ENCODE measurements at regions not wholly inside any gene's neighbourhood (a gene's known extent, or its start where the extent isn't known, plus 50 kb on each side); places are given as distances from the start of the nearest gene placed in this dataset.
A peak's percentile ranks its signal among the peaks of the same experiment; 100 is the strongest.

DNA sequence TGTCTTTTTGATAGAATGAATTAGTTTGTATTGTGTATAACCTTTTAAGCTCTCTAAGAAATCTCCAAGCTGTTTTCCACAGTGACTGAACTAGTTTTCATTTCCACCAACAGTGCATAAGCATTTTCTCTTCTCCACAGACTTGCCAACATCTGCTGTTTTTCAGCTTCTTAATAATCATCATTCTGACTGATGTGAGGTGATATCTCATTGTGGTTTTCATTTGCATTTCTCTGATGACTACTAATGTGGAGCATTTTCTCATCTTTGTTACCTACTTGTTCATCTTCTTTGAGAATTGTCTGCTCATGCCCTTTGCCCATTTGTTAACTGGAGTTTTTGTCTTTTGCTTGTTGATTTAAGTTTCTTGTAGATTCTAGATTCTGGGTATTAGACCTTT lies 777.5 kb downstream of the OTOL1 start:
- no peak overlapping the region for H3K4me3 ChIP-seq (ENCODE audit: low read depth, low read length)
- H3K36me3 ChIP-seq (ENCODE audit: control insufficient read depth, insufficient read depth, low read length): no peaks in the 10 kb centered on the region
- DNase-seq (ENCODE audit: low read depth): no peak
- TF ChIP-seq CTCF (IDR thresholded peaks at IDR 0.05; ENCODE audit: insufficient read depth, low read length, poor library complexity, severe bottlenecking): no peak
- no peaks in the 10 kb centered on the region for H3K27me3 ChIP-seq (ENCODE audit: control insufficient read depth, insufficient read depth, low read length)

DNA sequence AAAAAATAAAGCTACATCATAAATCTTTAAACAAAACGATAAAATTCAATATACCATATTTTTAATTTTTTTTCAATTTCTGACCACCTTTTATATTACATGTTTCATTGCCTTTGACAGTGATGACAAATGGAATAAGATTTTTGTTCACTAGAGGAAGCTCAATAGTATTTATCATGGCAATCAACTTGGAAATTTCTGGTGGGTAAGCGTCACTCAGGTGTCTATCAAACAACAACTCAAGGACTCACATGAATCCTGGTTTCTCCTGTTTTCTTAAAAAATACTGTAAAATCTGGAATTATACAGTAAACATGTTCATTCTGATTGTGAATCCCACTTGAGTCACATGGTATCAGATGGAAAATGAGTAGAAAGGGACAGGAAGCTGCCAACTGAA lies 782.2 kb downstream of the OTOL1 start:
- H3K4me3 ChIP-seq (ENCODE audit: low read depth, low read length): no peak overlapping the region
- no peak for TF ChIP-seq CTCF (IDR thresholded peaks at IDR 0.05; ENCODE audit: insufficient read depth, low read length, poor library complexity, severe bottlenecking)
- no peak for DNase-seq (ENCODE audit: low read depth)
- H3K36me3 ChIP-seq (ENCODE audit: control insufficient read depth, insufficient read depth, low read length): no peaks in the 10 kb centered on the region
- H3K27me3 ChIP-seq (ENCODE audit: control insufficient read depth, insufficient read depth, low read length): no peaks in the 10 kb centered on the region

GRCh38 chr3:162285259-162285658 lies 788.7 kb downstream of the OTOL1 start:
- DNase-seq (ENCODE audit: low read depth): no peak
- TF ChIP-seq CTCF (IDR thresholded peaks at IDR 0.05; ENCODE audit: insufficient read depth, low read length, poor library complexity, severe bottlenecking): no peak
- Histone ChIP-seq H3K36me3 (ENCODE audit: control insufficient read depth, insufficient read depth, low read length) (no peaks in the 10 kb centered on the region), H3K27me3 (ENCODE audit: control insufficient read depth, insufficient read depth, low read length) (no peaks in the 10 kb centered on the region), H3K4me3 (ENCODE audit: low read depth, low read length) (no peak overlapping the region)

DNA sequence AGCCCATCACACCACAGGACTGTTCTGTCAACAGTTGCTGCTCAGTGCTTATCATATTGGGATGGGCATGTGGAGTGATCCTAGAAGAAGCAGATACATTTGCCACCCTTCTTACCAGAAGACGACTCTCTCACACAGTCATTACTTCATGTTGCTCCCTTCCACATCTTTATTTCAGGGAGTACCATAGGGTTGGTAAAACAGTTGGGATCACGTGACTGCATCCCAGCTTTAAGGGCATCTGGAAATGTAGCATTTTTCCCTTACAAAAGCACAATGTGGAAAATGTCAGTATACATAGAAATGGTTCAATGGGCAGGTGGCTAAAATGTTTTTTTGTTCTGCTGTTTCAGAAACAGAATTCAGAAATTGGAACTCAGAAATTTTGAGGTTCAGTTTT lies 791.0 kb downstream of the OTOL1 start:
- DNase-seq (ENCODE audit: low read depth): no peak
- Histone ChIP-seq H3K36me3 (ENCODE audit: control insufficient read depth, insufficient read depth, low read length) (no peaks in the 10 kb centered on the region), H3K27me3 (ENCODE audit: control insufficient read depth, insufficient read depth, low read length) (no peaks in the 10 kb centered on the region), H3K4me3 (ENCODE audit: low read depth, low read length) (no peak overlapping the region)
- TF ChIP-seq CTCF (IDR thresholded peaks at IDR 0.05; ENCODE audit: insufficient read depth, low read length, poor library complexity, severe bottlenecking): no peak

DNA sequence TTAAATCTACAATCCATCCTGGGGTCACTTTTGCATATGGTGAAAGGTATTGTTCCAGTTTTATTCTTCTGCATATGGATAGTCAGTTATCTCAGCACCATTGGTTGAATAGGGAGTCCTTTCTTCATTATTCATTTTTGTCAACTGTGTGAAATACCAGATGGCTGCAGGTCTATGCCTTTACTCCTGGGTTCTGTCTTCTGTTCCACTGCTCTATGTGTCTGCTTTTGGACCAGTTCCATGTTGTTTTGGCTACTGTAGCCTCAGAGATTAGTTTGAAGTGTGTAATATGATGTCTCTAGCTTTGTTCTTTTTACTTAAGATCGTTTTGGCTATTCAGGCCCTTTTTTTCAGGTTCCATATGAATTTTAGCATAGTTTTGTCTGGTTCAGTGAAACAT lies 795.8 kb downstream of the OTOL1 start:
- Histone ChIP-seq H3K4me3 (ENCODE audit: low read depth, low read length) (no peak overlapping the region), H3K36me3 (ENCODE audit: control insufficient read depth, insufficient read depth, low read length) (no peaks in the 10 kb centered on the region), H3K27me3 (ENCODE audit: control insufficient read depth, insufficient read depth, low read length) (no peaks in the 10 kb centered on the region)
- DNase-seq (ENCODE audit: low read depth): no peak
- TF ChIP-seq CTCF (IDR thresholded peaks at IDR 0.05; ENCODE audit: insufficient read depth, low read length, poor library complexity, severe bottlenecking): no peak

DNA sequence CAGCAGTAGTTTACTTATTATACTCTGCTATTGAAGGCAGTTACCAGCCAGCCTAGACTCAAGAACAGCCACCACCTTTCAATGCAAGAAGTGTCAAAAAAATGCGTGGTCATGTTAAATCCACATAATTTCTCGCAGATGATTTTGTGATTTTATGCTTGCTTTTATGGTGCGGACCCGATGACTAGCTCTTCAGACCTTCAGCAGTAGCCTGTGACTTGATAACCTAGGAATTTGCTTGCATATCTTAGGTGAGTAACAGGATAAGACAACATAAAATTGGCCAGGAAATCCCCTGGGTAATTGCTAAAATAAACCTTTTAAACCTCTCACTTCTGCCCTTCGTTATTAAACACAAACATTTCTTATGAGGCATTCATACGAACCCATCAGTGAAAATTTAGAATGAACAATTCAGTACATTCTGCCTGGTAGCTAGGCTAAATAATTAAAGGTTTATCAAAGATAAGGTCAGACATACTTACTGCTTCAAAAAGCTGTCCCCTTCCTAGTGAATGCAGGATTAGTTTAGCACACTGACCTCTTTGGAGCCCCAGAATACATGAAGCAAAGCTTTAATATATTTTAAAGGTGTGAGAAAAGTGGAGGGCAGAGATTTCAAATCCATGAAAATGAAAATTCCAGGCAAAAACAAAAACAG lies 798.8 kb downstream of the OTOL1 start:
- Histone ChIP-seq H3K27me3 (ENCODE audit: control insufficient read depth, insufficient read depth, low read length) (no peaks in the 10 kb centered on the region), H3K36me3 (ENCODE audit: control insufficient read depth, insufficient read depth, low read length) (no peaks in the 10 kb centered on the region), H3K4me3 (ENCODE audit: low read depth, low read length) (no peak overlapping the region)
- no peak for TF ChIP-seq CTCF (IDR thresholded peaks at IDR 0.05; ENCODE audit: insufficient read depth, low read length, poor library complexity, severe bottlenecking)
- peak; percentile 92 for DNase-seq (ENCODE audit: low read depth)
